Caco-2 (cell line): ENCODE measurements at regions not wholly inside any gene's neighbourhood (a gene's known extent, or its start where the extent isn't known, plus 50 kb on each side); places are given as distances from the start of the nearest gene placed in this dataset.
"Not testable (repeated sequence)": the region's sequence is repeated elsewhere in the genome, so short reads cannot be mapped to it uniquely, and the experiment has no call there.

Experiments
- BruUV-seq: library from RNA; stranded (reverse); fragments of 400-500 nt; replicated peaks from 2 replicates; lab custom pipeline; 2021; lab: Mats Ljungman, UMichigan
- CTCF ChIA-PET: fragments of 300-600 bp; sonication (Branson Sonifier 250); formaldehyde crosslinking; loops from one replicate; lab custom pipeline; 2022; ENCODE audit warnings: antibody characterized with exemption; lab: Charles Lee
- POLR2A ChIA-PET: fragments of 300-600 bp; sonication (Branson Sonifier 250); formaldehyde crosslinking; loops from one replicate; lab custom pipeline; 2022; ENCODE audit warnings: antibody characterized with exemption; lab: Charles Lee
- DNase-seq, 2 experiments: peaks; one replicate each; pipeline versions ENCODE4 v3.0.0 to v3.0.0-alpha.2; 2020 to 2022
- H3K27me3 ChIP-seq: replicated peaks from 2 replicates; pipeline ENCODE4 v1.6.0; 2011; ENCODE audit warnings: low read length; ENCODE audit not compliant: control insufficient read depth, insufficient read depth
- H3K36me3 ChIP-seq: 2 replicates; pipeline ENCODE4 v1.5.1; 2011; ENCODE audit warnings: low read length; ENCODE audit not compliant: control insufficient read depth, insufficient read depth
- H3K4me1 ChIP-seq: fragments of 250-450 bp; sonication (Bioruptor Pico); 2 replicates; pipeline ENCODE4 v1.5.1; 2020; ENCODE audit warnings: mild to moderate bottlenecking
- H3K4me3 ChIP-seq: 2 replicates; pipeline ENCODE4 v1.5.1; 2011; ENCODE audit warnings: low read depth, mild to moderate bottlenecking, control low read depth, low read length
- H3K9me3 ChIP-seq: fragments of 250-450 bp; sonication (Bioruptor Pico); 2 replicates; pipeline ENCODE4 v1.5.1; 2020; ENCODE audit warnings: mild to moderate bottlenecking, moderate library complexity
- H3K27ac Mint-ChIP-seq: one replicate; pipeline ENCODE4 v1.8.0; 2022; ENCODE audit warnings: mixed read lengths; ENCODE audit not compliant: unreplicated experiment
- H3K27me3 Mint-ChIP-seq: one replicate; pipeline ENCODE4 v1.8.0; 2022; ENCODE audit warnings: mixed read lengths; ENCODE audit not compliant: insufficient read depth, unreplicated experiment
- H3K36me3 Mint-ChIP-seq: one replicate; pipeline ENCODE4 v1.8.0; 2022; ENCODE audit warnings: mild to moderate bottlenecking, mixed read lengths; ENCODE audit not compliant: insufficient read depth, unreplicated experiment
- H3K4me1 Mint-ChIP-seq: one replicate; pipeline ENCODE4 v1.8.0; 2022; ENCODE audit warnings: low read depth, mixed read lengths; ENCODE audit not compliant: unreplicated experiment
- H3K4me3 Mint-ChIP-seq: one replicate; pipeline ENCODE4 v1.8.0; 2022; ENCODE audit warnings: mild to moderate bottlenecking, moderate library complexity, mixed read lengths; ENCODE audit not compliant: unreplicated experiment
- H3K9me3 Mint-ChIP-seq: one replicate; pipeline ENCODE4 v1.8.0; 2022; ENCODE audit warnings: mixed read lengths; ENCODE audit not compliant: unreplicated experiment
- intact Hi-C: fragments of 100-400 bp; cut with micrococcal nuclease; formaldehyde crosslinking; loops from one replicate; pipeline ENCODE4 v1.10.0; 2022; ENCODE audit not compliant: unreplicated experiment
- TF ChIP-seq, protein P1 (sequence below), 2 experiments: fragments of 200-600 bp in 1 of 2; IDR thresholded peaks; 1 replicate in 1 of 2; 2 replicates in 1 of 2; pipeline versions ENCODE4 v1.5.1 to v1.8.0; 2011 to 2022; ENCODE audit warnings: antibody characterized with exemption in 1 of 2, control low read depth in 1 of 2, inconsistent platforms in 1 of 2, low read depth in 1 of 2, low read length in 1 of 2, mild to moderate bottlenecking in 1 of 2, moderate library complexity in 1 of 2; ENCODE audit not compliant: insufficient read depth in 1 of 2, severe bottlenecking in 1 of 2, unreplicated experiment in 1 of 2

DNA sequence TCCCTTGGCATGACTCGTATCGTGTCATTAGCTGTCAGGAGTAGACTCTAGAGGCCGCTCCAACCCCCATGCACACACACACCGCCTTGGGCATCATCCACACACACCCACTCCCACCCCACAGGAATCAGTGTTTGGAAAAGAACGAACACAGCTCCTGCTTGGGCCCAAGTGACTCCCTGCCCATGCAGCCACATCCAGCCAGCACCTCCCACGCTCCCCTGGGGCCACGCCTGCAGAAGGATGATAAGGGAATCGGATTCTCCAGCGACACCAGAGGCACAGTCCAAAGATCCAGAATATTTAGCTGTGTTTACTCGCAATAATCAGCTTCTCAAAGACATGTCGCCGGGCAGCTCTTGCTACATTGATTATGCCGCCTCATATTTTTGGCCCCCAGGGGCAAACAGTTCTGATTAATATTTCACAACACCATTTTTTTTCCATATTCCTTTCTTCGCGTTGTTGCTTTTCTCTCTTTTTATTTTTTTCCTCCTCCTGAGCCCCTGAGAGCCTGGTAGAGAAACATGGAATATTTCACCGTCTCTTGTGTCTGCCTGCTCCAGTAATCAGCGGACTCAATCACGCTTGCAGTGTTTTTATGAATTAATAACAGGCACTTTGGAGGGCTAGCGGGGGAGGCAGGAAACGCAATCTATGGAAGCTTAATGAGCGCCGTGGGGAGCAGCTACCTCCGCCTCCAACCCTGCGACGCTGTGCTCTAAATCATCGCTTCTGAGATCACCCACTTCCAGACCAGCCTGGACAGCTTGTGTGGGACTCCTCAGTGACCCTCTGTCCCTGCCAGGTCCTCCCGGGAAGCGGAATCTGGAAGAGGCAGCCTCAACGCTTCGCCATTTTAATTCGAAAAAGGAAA is 221.4 kb downstream of the TLE3 start:
- no peaks in the 10 kb centered on the region for H3K36me3 ChIP-seq
- H3K4me1 ChIP-seq: no peaks in the 10 kb centered on the region
- no TSS peak for BruUV-seq
- TF ChIP-seq, protein P1, sequence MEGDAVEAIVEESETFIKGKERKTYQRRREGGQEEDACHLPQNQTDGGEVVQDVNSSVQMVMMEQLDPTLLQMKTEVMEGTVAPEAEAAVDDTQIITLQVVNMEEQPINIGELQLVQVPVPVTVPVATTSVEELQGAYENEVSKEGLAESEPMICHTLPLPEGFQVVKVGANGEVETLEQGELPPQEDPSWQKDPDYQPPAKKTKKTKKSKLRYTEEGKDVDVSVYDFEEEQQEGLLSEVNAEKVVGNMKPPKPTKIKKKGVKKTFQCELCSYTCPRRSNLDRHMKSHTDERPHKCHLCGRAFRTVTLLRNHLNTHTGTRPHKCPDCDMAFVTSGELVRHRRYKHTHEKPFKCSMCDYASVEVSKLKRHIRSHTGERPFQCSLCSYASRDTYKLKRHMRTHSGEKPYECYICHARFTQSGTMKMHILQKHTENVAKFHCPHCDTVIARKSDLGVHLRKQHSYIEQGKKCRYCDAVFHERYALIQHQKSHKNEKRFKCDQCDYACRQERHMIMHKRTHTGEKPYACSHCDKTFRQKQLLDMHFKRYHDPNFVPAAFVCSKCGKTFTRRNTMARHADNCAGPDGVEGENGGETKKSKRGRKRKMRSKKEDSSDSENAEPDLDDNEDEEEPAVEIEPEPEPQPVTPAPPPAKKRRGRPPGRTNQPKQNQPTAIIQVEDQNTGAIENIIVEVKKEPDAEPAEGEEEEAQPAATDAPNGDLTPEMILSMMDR (IDR thresholded peaks at IDR 0.05; ENCODE audit: insufficient read depth in 1 of 2, low read depth in 1 of 2, low read length in 1 of 2, severe bottlenecking in 1 of 2, unreplicated experiment in 1 of 2): no peak
- Mint-ChIP-seq H3K27ac (no peak overlapping the region), H3K27me3 (no peaks in the 10 kb centered on the region), H3K36me3 (no peaks in the 10 kb centered on the region), H3K4me1 (peaks cover 12% of the 10 kb centered on the region), H3K4me3 (no peak overlapping the region), H3K9me3 (peaks cover 10% of the 10 kb centered on the region)
- intact Hi-C loops: no loop called here
- H3K27me3 ChIP-seq: no peaks in the 10 kb centered on the region
- ChIA-PET POLR2A (no interaction called here), CTCF (no interaction called here)
- no peak overlapping the region for H3K4me3 ChIP-seq
- DNase-seq: no peak
- H3K9me3 ChIP-seq: peaks cover 10% of the 10 kb centered on the region; the same call in 1 of the 2 replicates

DNA sequence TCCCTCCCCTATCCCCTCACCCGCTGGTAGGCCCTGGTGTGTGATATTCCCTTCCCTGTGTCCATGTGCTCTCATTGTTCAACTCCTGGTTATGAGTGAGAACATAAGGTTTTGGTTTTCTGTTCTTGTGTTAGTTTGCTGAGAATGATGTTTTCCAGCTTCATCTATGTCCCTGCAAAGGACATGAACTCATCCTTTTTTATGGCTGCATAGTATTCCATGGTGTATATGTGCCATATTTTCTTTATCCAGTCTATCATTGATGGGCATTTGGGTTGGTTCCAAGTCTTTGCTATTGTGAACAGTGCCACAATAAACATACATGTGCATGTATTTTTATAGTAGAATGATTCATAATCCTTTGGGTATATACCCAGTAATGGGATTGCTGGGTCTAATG is 217.8 kb downstream of the TLE3 start:
- H3K4me1 ChIP-seq, H3K4me3 Mint-ChIP-seq, CTCF ChIA-PET, BruUV-seq, H3K27me3 ChIP-seq, H3K9me3 ChIP-seq, H3K27me3 Mint-ChIP-seq, POLR2A ChIA-PET, H3K27ac Mint-ChIP-seq, intact Hi-C loops, H3K36me3 Mint-ChIP-seq, H3K36me3 ChIP-seq, H3K9me3 Mint-ChIP-seq, H3K4me3 ChIP-seq, DNase-seq: not testable (repeated sequence)
- peaks cover 12% of the 10 kb centered on the region for H3K4me1 Mint-ChIP-seq

DNA sequence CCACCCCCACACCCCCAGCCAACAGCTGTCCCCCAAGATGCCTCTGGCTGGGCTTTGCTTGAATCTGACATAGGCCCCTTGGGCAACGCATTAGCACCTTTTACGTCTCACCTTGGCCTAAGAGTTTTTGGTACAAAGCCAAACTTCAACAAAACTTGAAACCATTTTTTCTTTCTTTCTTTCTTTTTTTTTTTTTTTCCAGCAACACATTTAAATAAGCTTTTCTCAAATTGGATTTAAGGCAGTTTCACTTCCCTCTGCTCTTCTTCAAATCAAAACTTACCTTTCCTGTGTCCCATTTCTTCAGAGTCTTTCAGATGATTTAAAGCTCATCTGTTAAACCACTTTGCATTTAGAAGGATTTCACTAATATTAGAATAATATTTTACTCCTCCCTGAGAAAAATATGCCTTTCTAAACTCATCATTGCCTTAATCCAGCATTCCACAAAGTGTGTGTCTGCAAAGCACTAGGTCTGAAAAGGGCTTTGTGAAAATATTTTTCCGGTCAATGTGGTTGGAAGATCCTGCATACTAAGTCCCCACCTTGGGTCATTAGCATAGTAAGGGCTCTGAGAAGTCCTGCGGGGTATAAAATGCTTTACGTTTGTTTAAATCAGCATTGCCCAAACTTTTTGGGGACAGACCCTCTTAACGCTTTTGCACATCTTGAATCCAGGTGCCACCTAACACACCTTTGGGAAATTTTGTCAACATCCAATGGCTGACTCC is 217.0 kb downstream of the TLE3 start:
- POLR2A ChIA-PET: no interaction called here
- no TSS peak for BruUV-seq
- CTCF ChIA-PET: no interaction called here

More for the DNA sequence above, 217.0 kb downstream of the TLE3 start:
- TF ChIP-seq, protein P1 (IDR thresholded peaks at IDR 0.05; ENCODE audit: insufficient read depth in 1 of 2, low read depth in 1 of 2, low read length in 1 of 2, severe bottlenecking in 1 of 2, unreplicated experiment in 1 of 2): no peak
- H3K9me3 ChIP-seq: no peaks in the 10 kb centered on the region
- no peaks in the 10 kb centered on the region for H3K36me3 ChIP-seq
- Mint-ChIP-seq H3K4me1 (peaks cover 12% of the 10 kb centered on the region), H3K27ac (no peak overlapping the region), H3K27me3 (peaks cover under 1% of the 10 kb centered on the region), H3K4me3 (no peak overlapping the region), H3K9me3 (no peaks in the 10 kb centered on the region), H3K36me3 (no peaks in the 10 kb centered on the region)
- H3K4me3 ChIP-seq: no peak overlapping the region
- H3K4me1 ChIP-seq: no peaks in the 10 kb centered on the region
- no peak for DNase-seq
- H3K27me3 ChIP-seq: no peaks in the 10 kb centered on the region
- intact Hi-C loops: no loop called here
